H9 (cell line): ENCODE measurements at regions not wholly inside any gene's neighbourhood (a gene's known extent, or its start where the extent isn't known, plus 50 kb on each side); places are given as distances from the start of the nearest gene placed in this dataset.
"Not testable (repeated sequence)": the region's sequence is repeated elsewhere in the genome, so short reads cannot be mapped to it uniquely, and the experiment has no call there.

Experiments
- DNase-seq: peaks from one replicate; pipeline ENCODE4 v3.0.0-alpha.2; 2017
- H2AFZ ChIP-seq: one replicate; pipeline ENCODE4 v1.6.1; 2013; ENCODE audit warnings: mild to moderate bottlenecking, low read length, control low read depth, moderate library complexity
- H2AK5ac ChIP-seq: 2 replicates; pipeline ENCODE4 v1.6.1; 2013; ENCODE audit warnings: low read length, control low read depth, mixed read lengths; ENCODE audit not compliant: insufficient read length
- H2BK120ac ChIP-seq: one replicate; pipeline ENCODE4 v1.6.1; 2013; ENCODE audit warnings: low read depth, mild to moderate bottlenecking, low read length, control low read depth, inconsistent platforms; ENCODE audit not compliant: poor library complexity, severe bottlenecking
- H2BK12ac ChIP-seq: 2 replicates; pipeline ENCODE4 v1.6.1; 2013; ENCODE audit warnings: low read length, control low read depth, mixed read lengths, low read depth; ENCODE audit not compliant: insufficient read length
- H2BK15ac ChIP-seq: 2 replicates; pipeline ENCODE4 v1.6.1; 2013; ENCODE audit warnings: low read depth, low read length, control low read depth
- H2BK20ac ChIP-seq: one replicate; pipeline ENCODE4 v1.6.1; 2013; ENCODE audit warnings: low read depth, mild to moderate bottlenecking, low read length, control low read depth, inconsistent platforms; ENCODE audit not compliant: poor library complexity, severe bottlenecking
- H2BK5ac ChIP-seq: 2 replicates; pipeline ENCODE4 v1.6.1; 2013; ENCODE audit warnings: low read length, control low read depth, mixed read lengths; ENCODE audit not compliant: insufficient read length
- H3K14ac ChIP-seq: 2 replicates; pipeline ENCODE4 v1.6.1; 2013; ENCODE audit warnings: low read length, control low read depth; ENCODE audit not compliant: insufficient read depth
- H3K18ac ChIP-seq: 2 replicates; pipeline ENCODE4 v1.6.1; 2013; ENCODE audit warnings: low read depth, mild to moderate bottlenecking, mixed read lengths, low read length, control low read depth; ENCODE audit not compliant: insufficient read length
- H3K23ac ChIP-seq: 2 replicates; pipeline ENCODE4 v1.6.1; 2013; ENCODE audit warnings: low read length, control low read depth, mixed read lengths, low read depth; ENCODE audit not compliant: insufficient read length
- H3K23me2 ChIP-seq: 2 replicates; pipeline ENCODE4 v1.6.1; 2013; ENCODE audit warnings: low read depth, mild to moderate bottlenecking, mixed read lengths, low read length, control low read depth; ENCODE audit not compliant: insufficient read length, poor library complexity, severe bottlenecking
- H3K27ac ChIP-seq: 2 replicates; pipeline ENCODE4 v1.5.1; 2013; ENCODE audit warnings: low read length, control low read depth, mixed read lengths, low read depth; ENCODE audit not compliant: insufficient read length
- H3K27me3 ChIP-seq: 2 replicates; pipeline ENCODE4 v1.6.1; 2013; ENCODE audit warnings: low read length, control low read depth, inconsistent platforms; ENCODE audit not compliant: insufficient read depth
- H3K4ac ChIP-seq: 2 replicates; pipeline ENCODE4 v1.6.1; 2013; ENCODE audit warnings: low read depth, mild to moderate bottlenecking, control low read depth, inconsistent platforms, low read length, moderate library complexity
- H3K4me1 ChIP-seq: 2 replicates; pipeline ENCODE4 v1.6.1; 2013; ENCODE audit warnings: low read length, control low read depth, inconsistent platforms; ENCODE audit not compliant: insufficient read depth
- H3K4me2 ChIP-seq: 2 replicates; pipeline ENCODE4 v1.6.1; 2013; ENCODE audit warnings: low read length, control low read depth, mixed read lengths; ENCODE audit not compliant: insufficient read length, insufficient read depth
- H3K56ac ChIP-seq: 2 replicates; pipeline ENCODE4 v1.6.1; 2013; ENCODE audit warnings: low read depth, mild to moderate bottlenecking, mixed read lengths, low read length, control low read depth; ENCODE audit not compliant: insufficient read length
- H3K79me1 ChIP-seq: 2 replicates; pipeline ENCODE4 v1.6.1; 2013; ENCODE audit warnings: low read depth, mild to moderate bottlenecking, moderate library complexity, low read length, control low read depth, inconsistent platforms; ENCODE audit not compliant: insufficient read depth, poor library complexity, severe bottlenecking
- H3K79me2 ChIP-seq: 2 replicates; pipeline ENCODE4 v1.6.1; 2013; ENCODE audit warnings: low read length, control low read depth, inconsistent platforms; ENCODE audit not compliant: insufficient read depth
- H3K9ac ChIP-seq: 2 replicates; pipeline ENCODE4 v1.6.1; 2013; ENCODE audit warnings: low read length, control low read depth, mixed read lengths; ENCODE audit not compliant: insufficient read length; ENCODE audit errors: extremely low read depth
- H3K9me3 ChIP-seq: one replicate; pipeline ENCODE4 v1.6.1; 2013; ENCODE audit warnings: low read depth, low read length, inconsistent platforms; ENCODE audit not compliant: control insufficient read depth
- H3T11ph ChIP-seq: one replicate; pipeline ENCODE4 v1.6.1; 2013; ENCODE audit warnings: mild to moderate bottlenecking, low read length, control low read depth, inconsistent platforms
- H4K20me1 ChIP-seq: one replicate; pipeline ENCODE4 v1.6.1; 2013; ENCODE audit not compliant: control insufficient read depth, insufficient read length, insufficient read depth
- H4K5ac ChIP-seq: 2 replicates; pipeline ENCODE4 v1.6.1; 2013; ENCODE audit warnings: low read depth, mild to moderate bottlenecking, mixed read lengths, low read length, control low read depth; ENCODE audit not compliant: insufficient read length
- H4K8ac ChIP-seq: replicated peaks from 2 replicates; pipeline ENCODE4 v1.6.1; 2013; ENCODE audit warnings: low read length, control low read depth, mixed read lengths, low read depth; ENCODE audit not compliant: insufficient read length
- H4K91ac ChIP-seq: 2 replicates; pipeline ENCODE4 v1.6.1; 2013; ENCODE audit warnings: low read depth, mild to moderate bottlenecking, moderate library complexity, mixed read lengths, low read length, control low read depth; ENCODE audit not compliant: insufficient read length
- H3K27ac Mint-ChIP-seq, 3 experiments: 2 replicates in 2 of 3; 3 replicates in 1 of 3; pipeline ENCODE4 v1.8.0; 2020 to 2021; ENCODE audit warnings: mixed read lengths in 3 of 3, mild to moderate bottlenecking in 1 of 3, moderate library complexity in 1 of 3
- H3K27me3 Mint-ChIP-seq: 2 replicates; pipeline ENCODE4 v1.8.0; 2021; ENCODE audit warnings: low read depth, mild to moderate bottlenecking, moderate library complexity, mixed read lengths
- H3K36me3 Mint-ChIP-seq, 3 experiments: 2 replicates in 2 of 3; 3 replicates in 1 of 3; pipeline ENCODE4 v1.8.0; 2020 to 2021; ENCODE audit warnings: low read depth in 3 of 3, mixed read lengths in 3 of 3; ENCODE audit not compliant: insufficient read depth in 1 of 3
- H3K4me1 Mint-ChIP-seq, 2 experiments: 2 replicates each; pipeline ENCODE4 v1.8.0; 2020; ENCODE audit warnings: mixed read lengths in 2 of 2
- H3K4me3 Mint-ChIP-seq, 2 experiments: 2 replicates in 1 of 2; 3 replicates in 1 of 2; pipeline ENCODE4 v1.8.0; 2020 to 2021; ENCODE audit warnings: mild to moderate bottlenecking in 2 of 2, mixed read lengths in 2 of 2, moderate library complexity in 1 of 2
- H3K9me3 Mint-ChIP-seq, 2 experiments: 2 replicates in 1 of 2; 3 replicates in 1 of 2; pipeline ENCODE4 v1.8.0; 2020; ENCODE audit warnings: mild to moderate bottlenecking in 2 of 2, mixed read lengths in 2 of 2, moderate library complexity in 1 of 2
- CTCF ChIP-seq: fragments of 200-600 bp; sonication (generic); conservative IDR thresholded peaks from 3 replicates; pipeline ENCODE4 v1.8.0; 2021; ENCODE audit warnings: antibody characterized with exemption, mild to moderate bottlenecking
- WGBS: extraction: QIAGEN DNeasy Blood & Tissue Kit; methylation state at CpG from one replicate; pipeline ENCODE4 v1.1.7; 2013; ENCODE audit warnings: missing lambda C conversion rate, low lambda C conversion rate, mixed read lengths; ENCODE audit not compliant: insufficient read length; ENCODE audit errors: extremely low coverage; 5-methylcytosine and 5-hydroxymethylcytosine counted together

GRCh38 chr7:94154858-94155257 lies 150.7 kb upstream of the BET1 start:
- Histone ChIP-seq H2AK5ac (no peak overlapping the region), H2BK20ac (no peak overlapping the region), H3K23me2 (no peaks in the 10 kb centered on the region), H2AFZ (peak overlapping the region; percentile 80), H2BK15ac (no peak overlapping the region), H3K9me3 (no peaks in the 10 kb centered on the region), H3K14ac (no peak overlapping the region), H4K5ac (no peak overlapping the region), H3K9ac (no peak overlapping the region), H3K4me1 (0 out of 2 replicates have a peak, but pooled peaks cover 2% of the 10 kb centered on the region), H3K27me3 (no peaks in the 10 kb centered on the region), H2BK120ac (no peak overlapping the region), H3K4ac (no peak overlapping the region), H4K91ac (no peak overlapping the region), H3K79me2 (no peaks in the 10 kb centered on the region), H3K18ac (no peak overlapping the region), H3T11ph (no peak overlapping the region), H3K4me2 (no peak overlapping the region), H3K23ac (no peak overlapping the region), H4K20me1 (no peaks in the 10 kb centered on the region), H3K79me1 (no peaks in the 10 kb centered on the region), H2BK12ac (no peak overlapping the region), H3K56ac (no peak overlapping the region), H3K27ac (no peak overlapping the region), H2BK5ac (no peak overlapping the region), H4K8ac (no peak overlapping the region)
- no peak for TF ChIP-seq CTCF
- Mint-ChIP-seq H3K27me3 (no peaks in the 10 kb centered on the region), H3K36me3 (no peaks in the 10 kb centered on the region), H3K9me3 (no peaks in the 10 kb centered on the region), H3K4me1 (peaks cover 3 to 9% of the 10 kb centered on the region in 2 experiments; a peak in 3 of 4 replicates), H3K27ac (no peak overlapping the region), H3K4me3 (no peak overlapping the region)
- no peak for DNase-seq
- no CpG with 5 or more reads among the region's 3 CpGs for WGBS

- not testable (repeated sequence) for H3K4me1 ChIP-seq, H3K23me2 ChIP-seq, H3K27ac Mint-ChIP-seq, H3K36me3 Mint-ChIP-seq, H4K5ac ChIP-seq, H3T11ph ChIP-seq, H3K18ac ChIP-seq, H3K4ac ChIP-seq, H2BK20ac ChIP-seq, H2AFZ ChIP-seq, H3K27me3 ChIP-seq, H2BK5ac ChIP-seq, H3K4me3 Mint-ChIP-seq, H3K4me1 Mint-ChIP-seq, H3K9me3 ChIP-seq, H4K20me1 ChIP-seq, H3K79me1 ChIP-seq, H3K27ac ChIP-seq, H3K4me2 ChIP-seq, H2BK12ac ChIP-seq, H3K56ac ChIP-seq, H2BK15ac ChIP-seq, H3K23ac ChIP-seq, H3K9ac ChIP-seq, H3K9me3 Mint-ChIP-seq, H3K27me3 Mint-ChIP-seq, H3K14ac ChIP-seq, H4K8ac ChIP-seq, H3K79me2 ChIP-seq, H2AK5ac ChIP-seq, DNase-seq, H4K91ac ChIP-seq, H2BK120ac ChIP-seq
- no CpG with 5 or more reads among the region's 5 CpGs for WGBS
Observed at GRCh38 chr7:94157659-94158306, 153.6 kb upstream of the BET1 start.
